Smooth muscle cell (in vitro differentiated cells): ENCODE measurements at regions not wholly inside any gene's neighbourhood (a gene's known extent, or its start where the extent isn't known, plus 50 kb on each side); places are given as distances from the start of the nearest gene placed in this dataset.

ENCODE experiments used
- DNase-seq: peaks from one replicate; lab custom pipeline; 2025; ENCODE audit not compliant: unreplicated experiment; lab: John Stamatoyannopoulos, UW
- H2AFZ ChIP-seq: fragments of 200-600 bp; sonication (generic); 2 replicates; pipeline ENCODE4 v1.6.0; 2016; ENCODE audit warnings: antibody characterized with exemption, low read depth, mild to moderate bottlenecking
- H3F3A ChIP-seq: fragments of 200-600 bp; sonication (generic); 2 replicates; pipeline ENCODE4 v1.6.0; 2017; ENCODE audit warnings: antibody characterized with exemption, low read depth
- H3K27ac ChIP-seq: fragments of 200-600 bp; sonication (generic); 2 replicates; pipeline ENCODE4 v1.5.1; 2016; ENCODE audit warnings: low read depth, mild to moderate bottlenecking
- H3K27me3 ChIP-seq: fragments of 200-600 bp; sonication (generic); 2 replicates; pipeline ENCODE4 v1.6.1; 2016; ENCODE audit warnings: low read depth, mild to moderate bottlenecking
- H3K36me3 ChIP-seq: fragments of 200-600 bp; sonication (generic); 2 replicates; pipeline ENCODE4 v1.5.1; 2016; ENCODE audit warnings: low read depth
- H3K4me1 ChIP-seq: fragments of 200-600 bp; sonication (generic); 2 replicates; pipeline ENCODE4 v1.5.1; 2016; ENCODE audit warnings: low read depth
- H3K4me2 ChIP-seq: fragments of 200-600 bp; sonication (generic); 2 replicates; pipeline ENCODE4 v1.6.0; 2016; ENCODE audit warnings: mild to moderate bottlenecking
- H3K4me3 ChIP-seq: fragments of 200-600 bp; sonication (generic); 2 replicates; pipeline ENCODE4 v1.5.1; 2016; ENCODE audit warnings: mild to moderate bottlenecking
- H3K79me2 ChIP-seq: fragments of 200-600 bp; sonication (generic); 2 replicates; pipeline ENCODE4 v1.6.0; 2016; ENCODE audit warnings: low read depth, mild to moderate bottlenecking
- H3K9ac ChIP-seq: fragments of 200-600 bp; sonication (generic); 2 replicates; pipeline ENCODE4 v1.6.0; 2016; ENCODE audit warnings: low read depth
- H3K9me3 ChIP-seq: fragments of 200-600 bp; sonication (generic); replicated peaks from 2 replicates; pipeline ENCODE4 v1.5.1; 2016; ENCODE audit warnings: low read depth
- H4K20me1 ChIP-seq: fragments of 200-600 bp; sonication (generic); 2 replicates; pipeline ENCODE4 v1.6.0; 2016; ENCODE audit warnings: low read depth
- CTCF ChIP-seq: fragments of 200-600 bp; sonication (generic); IDR thresholded peaks from 2 replicates; pipeline ENCODE4 v1.5.1; 2017; ENCODE audit warnings: borderline replicate concordance, mild to moderate bottlenecking, antibody characterized with exemption; ENCODE audit not compliant: insufficient read depth, poor library complexity, severe bottlenecking
- WGBS: methylation state at CpG from one replicate; pipeline ENCODE4 v1.1.7; 2016; ENCODE audit warnings: low lambda C conversion rate; 5-methylcytosine and 5-hydroxymethylcytosine counted together

GRCh38 chr12:60394665-60395064 lies 798.8 kb downstream of the SLC16A7 start:
- H3K27ac ChIP-seq: no peak overlapping the region
- no peak for TF ChIP-seq CTCF
- H3K27me3 ChIP-seq: no peaks in the 10 kb centered on the region
- H3K9ac ChIP-seq: no peak overlapping the region
- H3K4me3 ChIP-seq: no peak overlapping the region
- H3K36me3 ChIP-seq: no peaks in the 10 kb centered on the region
- H3K9me3 ChIP-seq: no peaks in the 10 kb centered on the region
- H3K4me1 ChIP-seq: no peaks in the 10 kb centered on the region
- DNase-seq: no peak
- H3K4me2 ChIP-seq: no peak overlapping the region
- no peaks in the 10 kb centered on the region for H4K20me1 ChIP-seq
- H2AFZ ChIP-seq: no peak overlapping the region
- no peaks in the 10 kb centered on the region for H3K79me2 ChIP-seq
- WGBS: 81% methylated on average over 2 of the region's 2 CpGs
- H3F3A ChIP-seq: no peaks in the 10 kb centered on the region

GRCh38 chr12:60398547-60398946 lies 802.7 kb downstream of the SLC16A7 start:
- Histone ChIP-seq H3K9me3 (no peaks in the 10 kb centered on the region), H3K27ac (no peak overlapping the region), H3K9ac (no peak overlapping the region), H3K4me3 (no peak overlapping the region), H4K20me1 (no peaks in the 10 kb centered on the region), H3K79me2 (no peaks in the 10 kb centered on the region), H2AFZ (no peak overlapping the region), H3K36me3 (no peaks in the 10 kb centered on the region), H3K27me3 (no peaks in the 10 kb centered on the region), H3F3A (no peaks in the 10 kb centered on the region), H3K4me1 (no peaks in the 10 kb centered on the region), H3K4me2 (no peak overlapping the region)
- TF ChIP-seq CTCF: no peak
- no peak for DNase-seq
- 85% methylated on average over 1 of the region's 1 CpG for WGBS

GRCh38 chr12:60399064-60399463 lies 803.2 kb downstream of the SLC16A7 start:
- H2AFZ ChIP-seq: no peak overlapping the region
- DNase-seq: no peak
- H3K4me2 ChIP-seq: no peak overlapping the region
- H3K9ac ChIP-seq: no peak overlapping the region
- no peaks in the 10 kb centered on the region for H3F3A ChIP-seq
- no peaks in the 10 kb centered on the region for H3K79me2 ChIP-seq
- no peaks in the 10 kb centered on the region for H4K20me1 ChIP-seq
- H3K4me1 ChIP-seq: no peaks in the 10 kb centered on the region
- no peak overlapping the region for H3K27ac ChIP-seq
- 93% methylated on average over 5 of the region's 5 CpGs for WGBS
- no peaks in the 10 kb centered on the region for H3K36me3 ChIP-seq
- TF ChIP-seq CTCF: no peak
- no peaks in the 10 kb centered on the region for H3K27me3 ChIP-seq
- H3K4me3 ChIP-seq: no peak overlapping the region
- H3K9me3 ChIP-seq: no peaks in the 10 kb centered on the region

- H3K4me2 ChIP-seq: no peak overlapping the region
- no peaks in the 10 kb centered on the region for H3K27me3 ChIP-seq
- H3K36me3 ChIP-seq: no peaks in the 10 kb centered on the region
- WGBS: 87% methylated on average over 3 of the region's 3 CpGs
- no peaks in the 10 kb centered on the region for H3K79me2 ChIP-seq
- no peak overlapping the region for H3K9ac ChIP-seq
- DNase-seq: no peak
- H3F3A ChIP-seq: no peaks in the 10 kb centered on the region
- TF ChIP-seq CTCF: no peak
- H3K4me3 ChIP-seq: no peak overlapping the region
- no peak overlapping the region for H2AFZ ChIP-seq
- no peaks in the 10 kb centered on the region for H4K20me1 ChIP-seq
- H3K4me1 ChIP-seq: no peaks in the 10 kb centered on the region
- no peaks in the 10 kb centered on the region for H3K9me3 ChIP-seq
- no peak overlapping the region for H3K27ac ChIP-seq
Observed at GRCh38 chr12:60402996-60403395, 807.2 kb downstream of the SLC16A7 start.
